Fibroblast of skin of back (primary cell): ENCODE measurements at regions not wholly inside any gene's neighbourhood (a gene's known extent, or its start where the extent isn't known, plus 50 kb on each side); places are given as distances from the start of the nearest gene placed in this dataset.
"Not testable (repeated sequence)": the region's sequence is repeated elsewhere in the genome, so short reads cannot be mapped to it uniquely, and the experiment has no call there.

Experiments
- DNase-seq: peaks from one replicate; pipeline ENCODE4 v3.0.0-alpha.2; 2013

GRCh38 chr3:187852842-187853730 lies 107.8 kb upstream of the BCL6 start:
- DNase-seq = peak; percentile 15

GRCh38 chr3:187855131-187855530 lies 109.9 kb upstream of the BCL6 start:
- no peak for DNase-seq

GRCh38 chr3:187856555-187856954 lies 111.3 kb upstream of the BCL6 start:
- no peak for DNase-seq

- DNase-seq = no peak
Observed at GRCh38 chr3:187858041-187858440, 112.8 kb upstream of the BCL6 start.

GRCh38 chr3:187858711-187859110 lies 113.4 kb upstream of the BCL6 start:
- DNase-seq = no peak

GRCh38 chr3:187862701-187863277 lies 117.5 kb upstream of the BCL6 start:
- not testable (repeated sequence) for DNase-seq

GRCh38 chr3:187870360-187871203 lies 125.3 kb upstream of the BCL6 start:
- DNase-seq = no peak

GRCh38 chr3:187871204-187871591 lies 125.9 kb upstream of the BCL6 start:
- DNase-seq = no peak

- DNase-seq = no peak
Observed at GRCh38 chr3:187871848-187872247, 126.6 kb upstream of the BCL6 start.

- no peak for DNase-seq
Observed at GRCh38 chr3:187873843-187874242, 128.6 kb upstream of the BCL6 start.

- DNase-seq = no peak
Observed at GRCh38 chr3:187875863-187876262, 130.6 kb upstream of the BCL6 start.

- DNase-seq = peak; percentile 62
Observed at GRCh38 chr3:187878772-187879518, 133.7 kb upstream of the BCL6 start.

- DNase-seq = no peak
Observed at GRCh38 chr3:187880441-187880840, 135.2 kb upstream of the BCL6 start.

- DNase-seq = no peak
Observed at GRCh38 chr3:187880851-187881250, 135.6 kb upstream of the BCL6 start.

- DNase-seq = peak; percentile 5
Observed at GRCh38 chr3:187888701-187889100, 143.4 kb upstream of the BCL6 start.

- no peak for DNase-seq
Observed at GRCh38 chr3:187889106-187889505, 143.8 kb upstream of the BCL6 start.

- no peak for DNase-seq
Observed at GRCh38 chr3:187889601-187890404, 144.5 kb upstream of the BCL6 start.

GRCh38 chr3:187890405-187890752 lies 145.1 kb upstream of the BCL6 start:
- not testable (repeated sequence) for DNase-seq

- DNase-seq = no peak
Observed at GRCh38 chr3:187896646-187897045, 151.4 kb upstream of the BCL6 start.

GRCh38 chr3:187899246-187899645 lies 154.0 kb upstream of the BCL6 start:
- DNase-seq = no peak

- DNase-seq = no peak
Observed at GRCh38 chr3:187900993-187901755, 155.9 kb upstream of the BCL6 start.
